GM12878 (cell line): ENCODE measurements at regions not wholly inside any gene's neighbourhood (a gene's known extent, or its start where the extent isn't known, plus 50 kb on each side); places are given as distances from the start of the nearest gene placed in this dataset.

Experiments used
- ATAC-seq: fragments of 200-7000 bp; cut with Tn5 transposase; 3 replicates; pipeline ENCODE4 v1.9.1; 2020; ENCODE audit warnings: mild to moderate bottlenecking, moderate library complexity
- BruUV-seq: library from RNA; stranded (reverse); fragments of 400-500 nt; replicated peaks from 2 replicates; lab custom pipeline; 2021; lab: Mats Ljungman, UMichigan
- CTCF ChIA-PET: fragments of 300-600 bp; sonication (Branson Sonifier 250); formaldehyde crosslinking; extraction: SDS; loops from one replicate; lab custom pipeline; 2021; ENCODE audit warnings: inconsistent platforms; lab: Yijun Ruan, JAX
- POLR2A ChIA-PET: fragments of 350-600 bp; formaldehyde crosslinking; extraction: SDS; loops from one replicate; lab custom pipeline; 2021; ENCODE audit warnings: inconsistent platforms; lab: Charles Lee
- RAD21 ChIA-PET: fragments of 300-600 bp; sonication (Branson Sonifier 250); formaldehyde crosslinking; loops from one replicate; lab custom pipeline; 2023; ENCODE audit warnings: antibody characterized with exemption; ENCODE audit not compliant: unreplicated experiment; lab: Charles Lee
- SMC1A ChIA-PET: fragments of 300-600 bp; sonication (Branson Sonifier 250); formaldehyde crosslinking; loops from one replicate; lab custom pipeline; 2023; ENCODE audit not compliant: unreplicated experiment, uncharacterized antibody; lab: Charles Lee
- DNase-seq: peaks from one replicate; pipeline ENCODE4 v3.0.0-alpha.2; 2011; ENCODE audit warnings: low read depth, low spot score
- FAIRE-seq: peaks from 3 replicates; lab custom pipeline; 2011; peaks lifted over from hg19 to GRCh38; lab: Jason Lieb, UNC
- H2AFZ ChIP-seq: 2 replicates; pipeline ENCODE4 v1.6.0; 2011; ENCODE audit warnings: low read depth, low read length, control low read depth; ENCODE audit not compliant: control insufficient read depth
- H3K27ac ChIP-seq: 2 replicates; pipeline ENCODE4 v1.5.1; 2011; ENCODE audit warnings: control low read depth; ENCODE audit not compliant: control insufficient read depth, insufficient read depth
- H3K27me3 ChIP-seq, 2 experiments: replicated peaks in 1 of 2; 2 replicates each; pipeline versions ENCODE4 v1.6.0 to v1.6.1; 2011; ENCODE audit warnings: low read length in 1 of 2; ENCODE audit not compliant: control insufficient read depth in 2 of 2, insufficient read depth in 2 of 2
- H3K36me3 ChIP-seq, 2 experiments: 2 replicates each; pipeline ENCODE4 v1.5.1; 2011; ENCODE audit warnings: low read length in 1 of 2; ENCODE audit not compliant: control insufficient read depth in 2 of 2, insufficient read depth in 2 of 2
- H3K4me1 ChIP-seq: 2 replicates; pipeline ENCODE4 v1.6.1; 2011; ENCODE audit warnings: mild to moderate bottlenecking, low read length, moderate library complexity, mixed read lengths; ENCODE audit not compliant: control insufficient read depth, insufficient read depth
- H3K4me2 ChIP-seq: 2 replicates; pipeline ENCODE4 v1.6.0; 2011; ENCODE audit warnings: control low read depth; ENCODE audit not compliant: control insufficient read depth, insufficient read depth
- H3K4me3 ChIP-seq: fragments of 200-600 bp; sonication (generic); 2 replicates; pipeline ENCODE4 v1.5.1; 2016
- H3K79me2 ChIP-seq: 2 replicates; pipeline ENCODE4 v1.6.0; 2011; ENCODE audit warnings: low read length; ENCODE audit not compliant: control insufficient read depth, insufficient read depth
- H3K9ac ChIP-seq: 2 replicates; pipeline ENCODE4 v1.8.0; 2011; ENCODE audit warnings: low read length, control low read depth, mixed read lengths; ENCODE audit not compliant: control insufficient read depth, insufficient read depth
- H3K9me3 ChIP-seq: replicated peaks from 3 replicates; pipeline ENCODE4 v1.5.1; 2011; ENCODE audit warnings: mild to moderate bottlenecking, low read length; ENCODE audit not compliant: control insufficient read depth, insufficient read depth
- H4K20me1 ChIP-seq: 2 replicates; pipeline ENCODE4 v1.6.0; 2011; ENCODE audit not compliant: control insufficient read depth, insufficient read depth
- EP300 ChIP-seq, 2 experiments: fragments of 150-350 bp in 1 of 2; IDR thresholded peaks; 2 replicates each; pipeline ENCODE4 v1.6.1; 2011 to 2012; ENCODE audit warnings: low read depth in 2 of 2, low read length in 2 of 2, borderline replicate concordance in 1 of 2, improper control_type of control experiment in 1 of 2, inconsistent platforms in 1 of 2; ENCODE audit not compliant: control insufficient read depth in 1 of 2
- MLLT1 ChIP-seq: fragments of 450-650 bp; IDR thresholded peaks from 2 replicates; pipeline ENCODE4 v1.6.1; 2016; ENCODE audit warnings: mild to moderate bottlenecking
- NFYB ChIP-seq: IDR thresholded peaks from 2 replicates; pipeline ENCODE4 v1.6.1; 2011; ENCODE audit warnings: low read depth, mild to moderate bottlenecking, low read length, improper control_type of control experiment, moderate library complexity; ENCODE audit not compliant: insufficient read depth
- POLR2A ChIP-seq: IDR thresholded peaks from 2 replicates; pipeline ENCODE4 v1.6.1; 2011; ENCODE audit warnings: low read depth, mild to moderate bottlenecking, low read length
- SMAD5 ChIP-seq: IDR thresholded peaks from 2 replicates; pipeline ENCODE4 v1.6.1; 2016; ENCODE audit warnings: antibody characterized with exemption, low read depth
- ZNF217 ChIP-seq: fragments of 450-650 bp; IDR thresholded peaks from 2 replicates; pipeline ENCODE4 v1.6.1; 2017; ENCODE audit warnings: antibody characterized with exemption, mild to moderate bottlenecking
- WGBS: methylation state at CpG from one replicate; pipeline ENCODE4 v1.1.6; 2016; ENCODE audit warnings: low lambda C conversion rate; ENCODE audit not compliant: insufficient replicate concordance, insufficient coverage; ENCODE audit errors: missing lambda C conversion rate; 5-methylcytosine and 5-hydroxymethylcytosine counted together
- in situ Hi-C: fragments of 300-500 bp; cut with MboI; formaldehyde crosslinking; loops from 9 replicates; pipeline ENCODE4 v1.14.3; 2018; ENCODE audit warnings: mixed read lengths
- intact Hi-C: fragments of 100-400 bp; cut with micrococcal nuclease; formaldehyde crosslinking; loops from one replicate; pipeline ENCODE4 v1.14.2; 2022; ENCODE audit not compliant: unreplicated experiment
- TF ChIP-seq, protein P1 (sequence below): fragments of 450-650 bp; IDR thresholded peaks from 2 replicates; pipeline ENCODE4 v1.6.1; 2016; ENCODE audit warnings: mild to moderate bottlenecking
- TF ChIP-seq, protein P2 (sequence below): fragments of 450-650 bp; IDR thresholded peaks from 2 replicates; pipeline ENCODE4 v1.6.1; 2017; ENCODE audit warnings: antibody characterized with exemption, mild to moderate bottlenecking, moderate library complexity

DNA sequence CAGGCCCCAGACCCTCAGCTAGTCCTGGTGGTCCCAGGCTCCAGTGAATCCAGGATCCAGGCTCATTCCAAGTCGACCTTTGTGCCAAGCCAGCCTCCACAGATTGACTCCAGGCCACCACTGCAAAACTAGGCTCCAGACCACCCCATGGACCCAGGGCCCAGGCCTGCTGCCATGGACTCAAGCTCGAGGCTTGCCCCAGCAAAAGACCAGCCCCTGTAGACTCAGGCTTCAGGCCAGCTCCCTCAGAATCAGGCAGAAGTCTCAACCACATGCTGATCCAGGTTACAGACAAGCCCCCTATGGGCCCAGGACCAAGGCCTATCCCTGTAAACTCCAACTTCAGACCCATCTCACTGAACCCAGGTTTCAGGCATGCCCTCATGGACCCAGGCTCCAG lies 692.4 kb downstream of the PCDH19 start:
- Histone ChIP-seq H2AFZ (no peak overlapping the region), H3K4me1 (no peaks in the 10 kb centered on the region), H3K79me2 (no peaks in the 10 kb centered on the region), H3K27me3 (no peaks in the 10 kb centered on the region), H4K20me1 (no peaks in the 10 kb centered on the region), H3K36me3 (no peaks in the 10 kb centered on the region), H3K4me2 (no peak overlapping the region), H3K9me3 (no peaks in the 10 kb centered on the region), H3K4me3 (no peak overlapping the region), H3K27ac (no peak overlapping the region), H3K9ac (no peak overlapping the region)
- DNase-seq (no peak), ATAC-seq (no peak), FAIRE-seq (no peak)
- ChIA-PET POLR2A (no interaction called here), CTCF (no interaction called here), SMC1A (no interaction called here), RAD21 (no interaction called here)
- intact Hi-C loops (no loop called here), in situ Hi-C loops (no loop called here)
- TF ChIP-seq ZNF217: no peak
- TF ChIP-seq, protein P1, sequence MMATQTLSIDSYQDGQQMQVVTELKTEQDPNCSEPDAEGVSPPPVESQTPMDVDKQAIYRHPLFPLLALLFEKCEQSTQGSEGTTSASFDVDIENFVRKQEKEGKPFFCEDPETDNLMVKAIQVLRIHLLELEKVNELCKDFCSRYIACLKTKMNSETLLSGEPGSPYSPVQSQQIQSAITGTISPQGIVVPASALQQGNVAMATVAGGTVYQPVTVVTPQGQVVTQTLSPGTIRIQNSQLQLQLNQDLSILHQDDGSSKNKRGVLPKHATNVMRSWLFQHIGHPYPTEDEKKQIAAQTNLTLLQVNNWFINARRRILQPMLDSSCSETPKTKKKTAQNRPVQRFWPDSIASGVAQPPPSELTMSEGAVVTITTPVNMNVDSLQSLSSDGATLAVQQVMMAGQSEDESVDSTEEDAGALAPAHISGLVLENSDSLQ: no peak
- no peak for TF ChIP-seq MLLT1
- TF ChIP-seq POLR2A: no peak
- TF ChIP-seq EP300 (IDR thresholded peaks at IDR 0.05; ENCODE audit: borderline replicate concordance in 1 of 2, control insufficient read depth in 1 of 2, low read depth in 2 of 2, low read length in 2 of 2): no peak
- TF ChIP-seq, protein P2, sequence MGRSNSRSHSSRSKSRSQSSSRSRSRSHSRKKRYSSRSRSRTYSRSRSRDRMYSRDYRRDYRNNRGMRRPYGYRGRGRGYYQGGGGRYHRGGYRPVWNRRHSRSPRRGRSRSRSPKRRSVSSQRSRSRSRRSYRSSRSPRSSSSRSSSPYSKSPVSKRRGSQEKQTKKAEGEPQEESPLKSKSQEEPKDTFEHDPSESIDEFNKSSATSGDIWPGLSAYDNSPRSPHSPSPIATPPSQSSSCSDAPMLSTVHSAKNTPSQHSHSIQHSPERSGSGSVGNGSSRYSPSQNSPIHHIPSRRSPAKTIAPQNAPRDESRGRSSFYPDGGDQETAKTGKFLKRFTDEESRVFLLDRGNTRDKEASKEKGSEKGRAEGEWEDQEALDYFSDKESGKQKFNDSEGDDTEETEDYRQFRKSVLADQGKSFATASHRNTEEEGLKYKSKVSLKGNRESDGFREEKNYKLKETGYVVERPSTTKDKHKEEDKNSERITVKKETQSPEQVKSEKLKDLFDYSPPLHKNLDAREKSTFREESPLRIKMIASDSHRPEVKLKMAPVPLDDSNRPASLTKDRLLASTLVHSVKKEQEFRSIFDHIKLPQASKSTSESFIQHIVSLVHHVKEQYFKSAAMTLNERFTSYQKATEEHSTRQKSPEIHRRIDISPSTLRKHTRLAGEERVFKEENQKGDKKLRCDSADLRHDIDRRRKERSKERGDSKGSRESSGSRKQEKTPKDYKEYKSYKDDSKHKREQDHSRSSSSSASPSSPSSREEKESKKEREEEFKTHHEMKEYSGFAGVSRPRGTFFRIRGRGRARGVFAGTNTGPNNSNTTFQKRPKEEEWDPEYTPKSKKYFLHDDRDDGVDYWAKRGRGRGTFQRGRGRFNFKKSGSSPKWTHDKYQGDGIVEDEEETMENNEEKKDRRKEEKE: no peak
- no peak for TF ChIP-seq NFYB
- TF ChIP-seq SMAD5: no peak
- no TSS peak for BruUV-seq
- WGBS: 0% methylated on average over 2 of the region's 2 CpGs
